ENCODE measurements at regions not wholly inside any gene's neighbourhood (a gene's known extent, or its start where the extent isn't known, plus 50 kb on each side); places are given as distances from the start of the nearest gene placed in this dataset.

DNA sequence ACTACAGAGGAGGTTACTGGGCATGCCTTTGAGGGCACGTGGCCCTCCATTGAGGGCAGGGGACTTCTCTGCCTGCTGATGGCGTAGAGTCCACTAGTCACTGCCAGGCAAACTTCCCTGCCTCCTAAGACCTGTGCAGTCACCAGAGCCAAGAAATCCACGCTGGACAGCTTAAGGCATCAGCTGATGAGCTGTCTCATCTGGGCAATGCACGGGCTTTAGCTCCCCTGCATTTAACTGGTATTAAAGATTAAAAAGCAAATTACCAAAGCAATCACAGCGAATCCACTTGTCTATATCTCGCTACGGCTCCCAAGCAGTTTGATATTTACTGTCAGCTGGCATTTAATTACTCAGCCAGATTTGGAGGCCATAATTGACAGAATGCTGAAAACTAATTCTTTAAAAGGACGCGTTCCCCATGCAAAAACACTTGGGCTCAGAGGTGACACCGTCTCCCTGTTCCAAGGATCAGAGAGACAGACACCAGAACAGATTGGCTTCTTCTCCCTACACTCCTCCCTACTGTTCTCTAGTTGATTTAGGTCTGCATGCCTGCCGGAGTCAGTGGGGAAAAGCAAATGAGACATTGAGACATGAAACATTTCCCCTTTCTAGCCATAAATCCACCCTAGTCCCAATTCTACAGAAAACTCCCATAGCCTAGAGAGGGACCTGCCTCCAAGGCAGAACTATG lies 68.5 kb downstream of the SPATA19 start:
- Histone ChIP-seq H3K9me2 (ENCODE audit: insufficient read depth, low read length) (no peaks in the 10 kb centered on the region), H3K4me3 (ENCODE audit: low read length) (no peak overlapping the region), H3K36me3 (ENCODE audit: insufficient read depth, low read length) (no peaks in the 10 kb centered on the region), H3K4me2 (ENCODE audit: low read length) (no peak overlapping the region), H2AFZ (ENCODE audit: low read depth, low read length) (no peak overlapping the region), H4K20me1 (ENCODE audit: insufficient read depth) (no peaks in the 10 kb centered on the region), H3K27me3 (ENCODE audit: insufficient read depth, low read depth, low read length) (no peaks in the 10 kb centered on the region), H3K9me3 (ENCODE audit: low read length) (no peaks in the 10 kb centered on the region), H3K9ac (ENCODE audit: low read length) (no peak overlapping the region), H3F3A (ENCODE audit: insufficient read depth, low read length, poor library complexity, severe bottlenecking) (no peaks in the 10 kb centered on the region), H3K79me2 (replicated peaks; ENCODE audit: insufficient read depth, low read length) (no peaks in the 10 kb centered on the region), H3K27ac (ENCODE audit: low read length) (no peak overlapping the region)
- TF ChIP-seq RAD21 (conservative IDR thresholded peaks at IDR 0.05) (no peak), EZH2 (IDR thresholded peaks at IDR 0.05; ENCODE audit: borderline replicate concordance, insufficient read depth, low read length, poor library complexity, severe bottlenecking) (no peak), SMC3 (conservative IDR thresholded peaks at IDR 0.05; ENCODE audit: poor library complexity) (no peak), POLR2AphosphoS5 (IDR thresholded peaks at IDR 0.05) (no peak), EP300 (conservative IDR thresholded peaks at IDR 0.05; ENCODE audit: poor library complexity, severe bottlenecking) (no peak), CTCF (IDR thresholded peaks at IDR 0.05; ENCODE audit: poor library complexity, severe bottlenecking) (no peak), MXI1 (conservative IDR thresholded peaks at IDR 0.05; ENCODE audit: poor library complexity, severe bottlenecking) (no peak), REST (IDR thresholded peaks at IDR 0.05; ENCODE audit: borderline replicate concordance) (no peak), TAF1 (IDR thresholded peaks at IDR 0.05; ENCODE audit: low read depth) (no peak)

DNA sequence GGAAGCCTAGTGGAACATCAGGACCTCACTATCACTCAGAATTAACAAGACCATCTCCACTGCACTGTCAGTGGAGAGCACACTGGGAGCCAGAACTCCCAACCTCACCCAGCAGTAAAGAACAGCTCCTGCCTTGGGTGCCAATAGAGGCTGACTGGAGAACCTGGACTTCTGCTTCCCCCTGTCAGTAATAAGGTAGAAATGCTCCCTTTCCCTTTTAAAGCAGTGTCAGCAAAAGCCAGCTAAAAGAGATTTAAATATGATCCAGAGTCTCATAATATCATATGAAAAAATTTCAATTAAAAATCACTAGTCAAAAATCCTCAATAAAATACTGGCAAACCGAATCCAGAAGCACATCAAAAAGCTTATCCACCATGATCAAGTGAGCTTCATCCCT lies 82.8 kb downstream of the SPATA19 start:
- Histone ChIP-seq H3K27ac (ENCODE audit: low read length) (no peak overlapping the region), H3K4me2 (ENCODE audit: low read length) (no peak overlapping the region), H3K36me3 (ENCODE audit: insufficient read depth, low read length) (no peaks in the 10 kb centered on the region), H2AFZ (ENCODE audit: low read depth, low read length) (no peak overlapping the region), H3K79me2 (replicated peaks; ENCODE audit: insufficient read depth, low read length) (no peaks in the 10 kb centered on the region), H3K9ac (ENCODE audit: low read length) (no peak overlapping the region), H3K9me3 (ENCODE audit: low read length) (no peaks in the 10 kb centered on the region), H3K4me3 (ENCODE audit: low read length) (no peak overlapping the region), H4K20me1 (ENCODE audit: insufficient read depth) (no peaks in the 10 kb centered on the region), H3K27me3 (ENCODE audit: insufficient read depth, low read depth, low read length) (no peaks in the 10 kb centered on the region), H3F3A (ENCODE audit: insufficient read depth, low read length, poor library complexity, severe bottlenecking) (no peaks in the 10 kb centered on the region), H3K9me2 (ENCODE audit: insufficient read depth, low read length) (no peaks in the 10 kb centered on the region)
- no peak for TF ChIP-seq CTCF (IDR thresholded peaks at IDR 0.05; ENCODE audit: poor library complexity, severe bottlenecking)
- TF ChIP-seq EZH2 (IDR thresholded peaks at IDR 0.05; ENCODE audit: borderline replicate concordance, insufficient read depth, low read length, poor library complexity, severe bottlenecking) = no peak
- no peak for TF ChIP-seq POLR2AphosphoS5 (IDR thresholded peaks at IDR 0.05)
- TF ChIP-seq REST (IDR thresholded peaks at IDR 0.05; ENCODE audit: borderline replicate concordance) = no peak
- TF ChIP-seq EP300 (conservative IDR thresholded peaks at IDR 0.05; ENCODE audit: poor library complexity, severe bottlenecking) = no peak
- TF ChIP-seq TAF1 (IDR thresholded peaks at IDR 0.05; ENCODE audit: low read depth) = no peak
- no peak for TF ChIP-seq MXI1 (conservative IDR thresholded peaks at IDR 0.05; ENCODE audit: poor library complexity, severe bottlenecking)
- TF ChIP-seq RAD21 (conservative IDR thresholded peaks at IDR 0.05) = no peak
- TF ChIP-seq SMC3 (conservative IDR thresholded peaks at IDR 0.05; ENCODE audit: poor library complexity) = no peak

All from neural cell (in vitro differentiated cells).